ENCODE measurements at regions not wholly inside any gene's neighbourhood (a gene's known extent, or its start where the extent isn't known, plus 50 kb on each side); places are given as distances from the start of the nearest gene placed in this dataset.

- TF ChIP-seq HOMEZ (CRISPR knock-in tag; IDR thresholded peaks at IDR 0.05), result no peak
- no peak for TF ChIP-seq HNRNPUL1 (IDR thresholded peaks at IDR 0.05; ENCODE audit: low read length)
- TF ChIP-seq MBD2 (IDR thresholded peaks at IDR 0.05; ENCODE audit: borderline replicate concordance, low read depth), result no peak
- no peak for TF ChIP-seq E4F1 (CRISPR knock-in tag; IDR thresholded peaks at IDR 0.05; ENCODE audit: borderline replicate concordance)
- no peak for TF ChIP-seq POLR2H (tag; IDR thresholded peaks at IDR 0.05; ENCODE audit: low read depth)
- no peak for TF ChIP-seq ADNP (tag; IDR thresholded peaks at IDR 0.05)
- TF ChIP-seq ZC3H4 (CRISPR knock-in tag; IDR thresholded peaks at IDR 0.05; ENCODE audit: borderline replicate concordance), result no peak
- no peak for TF ChIP-seq HDAC8 (tag; IDR thresholded peaks at IDR 0.05)
- no peak for TF ChIP-seq ETS1 (conservative IDR thresholded peaks at IDR 0.05; ENCODE audit: control insufficient read depth, low read depth, low read length)
- TF ChIP-seq STAT5B (CRISPR knock-in tag; IDR thresholded peaks at IDR 0.05), result no peak
Observed at GRCh38 chr16:35147556-35148504, 1688.4 kb downstream of the TP53TG3F start (continued).

Measured in K562 (cell line).